Testis (tissue), 2 donors: ENCODE measurements at regions not wholly inside any gene's neighbourhood (a gene's known extent, or its start where the extent isn't known, plus 50 kb on each side); places are given as distances from the start of the nearest gene placed in this dataset.

Source experiments
- CTCF ChIP-seq, 3 experiments: fragments of 450-650 bp in 2 of 3; fragments of 200-600 bp in 1 of 3; sonication (generic) in 1 of 3; IDR thresholded peaks; one replicate each; pipeline ENCODE4 v1.5.1; 2016 to 2019; ENCODE audit warnings: antibody characterized with exemption in 3 of 3, mild to moderate bottlenecking in 2 of 3, moderate library complexity in 1 of 3
- POLR2A ChIP-seq: fragments of 450-650 bp; IDR thresholded peaks from one replicate; pipeline ENCODE4 v1.6.1; 2017; ENCODE audit warnings: antibody characterized with exemption, mild to moderate bottlenecking, moderate library complexity

- no peak for TF ChIP-seq CTCF (IDR thresholded peaks at IDR 0.05)
- no peak for TF ChIP-seq POLR2A
These were observed 91.8 kb upstream of the F13A1 start for GRCh38 chr6:6412221-6412620.
